GM12878 (cell line): ENCODE measurements at regions not wholly inside any gene's neighbourhood (a gene's known extent, or its start where the extent isn't known, plus 50 kb on each side); places are given as distances from the start of the nearest gene placed in this dataset.

Experiments used
- ATAC-seq: fragments of 200-7000 bp; cut with Tn5 transposase; 3 replicates; pipeline ENCODE4 v1.9.1; 2020; ENCODE audit warnings: mild to moderate bottlenecking, moderate library complexity
- BruUV-seq: library from RNA; stranded (reverse); fragments of 400-500 nt; replicated peaks from 2 replicates; lab custom pipeline; 2021; lab: Mats Ljungman, UMichigan
- CTCF ChIA-PET: fragments of 300-600 bp; sonication (Branson Sonifier 250); formaldehyde crosslinking; extraction: SDS; loops from one replicate; lab custom pipeline; 2021; ENCODE audit warnings: inconsistent platforms; lab: Yijun Ruan, JAX
- POLR2A ChIA-PET: fragments of 350-600 bp; formaldehyde crosslinking; extraction: SDS; loops from one replicate; lab custom pipeline; 2021; ENCODE audit warnings: inconsistent platforms; lab: Charles Lee
- RAD21 ChIA-PET: fragments of 300-600 bp; sonication (Branson Sonifier 250); formaldehyde crosslinking; loops from one replicate; lab custom pipeline; 2023; ENCODE audit warnings: antibody characterized with exemption; ENCODE audit not compliant: unreplicated experiment; lab: Charles Lee
- SMC1A ChIA-PET: fragments of 300-600 bp; sonication (Branson Sonifier 250); formaldehyde crosslinking; loops from one replicate; lab custom pipeline; 2023; ENCODE audit not compliant: unreplicated experiment, uncharacterized antibody; lab: Charles Lee
- DNase-seq: peaks from one replicate; pipeline ENCODE4 v3.0.0-alpha.2; 2011; ENCODE audit warnings: low read depth, low spot score
- FAIRE-seq: peaks from 3 replicates; lab custom pipeline; 2011; peaks lifted over from hg19 to GRCh38; lab: Jason Lieb, UNC
- H2AFZ ChIP-seq: 2 replicates; pipeline ENCODE4 v1.6.0; 2011; ENCODE audit warnings: low read depth, low read length, control low read depth; ENCODE audit not compliant: control insufficient read depth
- H3K27ac ChIP-seq: 2 replicates; pipeline ENCODE4 v1.5.1; 2011; ENCODE audit warnings: control low read depth; ENCODE audit not compliant: control insufficient read depth, insufficient read depth
- H3K27me3 ChIP-seq, 2 experiments: replicated peaks in 1 of 2; 2 replicates each; pipeline versions ENCODE4 v1.6.0 to v1.6.1; 2011; ENCODE audit warnings: low read length in 1 of 2; ENCODE audit not compliant: control insufficient read depth in 2 of 2, insufficient read depth in 2 of 2
- H3K36me3 ChIP-seq, 2 experiments: 2 replicates each; pipeline ENCODE4 v1.5.1; 2011; ENCODE audit warnings: low read length in 1 of 2; ENCODE audit not compliant: control insufficient read depth in 2 of 2, insufficient read depth in 2 of 2
- H3K4me1 ChIP-seq: 2 replicates; pipeline ENCODE4 v1.6.1; 2011; ENCODE audit warnings: mild to moderate bottlenecking, low read length, moderate library complexity, mixed read lengths; ENCODE audit not compliant: control insufficient read depth, insufficient read depth
- H3K4me2 ChIP-seq: 2 replicates; pipeline ENCODE4 v1.6.0; 2011; ENCODE audit warnings: control low read depth; ENCODE audit not compliant: control insufficient read depth, insufficient read depth
- H3K4me3 ChIP-seq: fragments of 200-600 bp; sonication (generic); 2 replicates; pipeline ENCODE4 v1.5.1; 2016
- H3K79me2 ChIP-seq: 2 replicates; pipeline ENCODE4 v1.6.0; 2011; ENCODE audit warnings: low read length; ENCODE audit not compliant: control insufficient read depth, insufficient read depth
- H3K9ac ChIP-seq: 2 replicates; pipeline ENCODE4 v1.8.0; 2011; ENCODE audit warnings: low read length, control low read depth, mixed read lengths; ENCODE audit not compliant: control insufficient read depth, insufficient read depth
- H3K9me3 ChIP-seq: replicated peaks from 3 replicates; pipeline ENCODE4 v1.5.1; 2011; ENCODE audit warnings: mild to moderate bottlenecking, low read length; ENCODE audit not compliant: control insufficient read depth, insufficient read depth
- H4K20me1 ChIP-seq: 2 replicates; pipeline ENCODE4 v1.6.0; 2011; ENCODE audit not compliant: control insufficient read depth, insufficient read depth
- BCL11A ChIP-seq: IDR thresholded peaks from 2 replicates; pipeline ENCODE4 v1.6.1; 2011; ENCODE audit warnings: low read depth, low read length
- CHD2 ChIP-seq: IDR thresholded peaks from 2 replicates; pipeline ENCODE4 v1.6.1; 2011; ENCODE audit warnings: low read depth, low read length, improper control_type of control experiment, borderline replicate concordance
- CUX1 ChIP-seq: IDR thresholded peaks from 2 replicates; pipeline ENCODE4 v1.6.1; 2012; ENCODE audit warnings: improper control_type of control experiment, low read depth, low read length; ENCODE audit not compliant: insufficient replicate concordance
- E2F4 ChIP-seq: IDR thresholded peaks from 2 replicates; pipeline ENCODE4 v1.6.1; 2012; ENCODE audit warnings: low read depth, low read length, improper control_type of control experiment
- RAD51 ChIP-seq: fragments of 450-650 bp; IDR thresholded peaks from 2 replicates; pipeline ENCODE4 v1.6.1; 2016; ENCODE audit warnings: moderate library complexity, mild to moderate bottlenecking, inconsistent platforms
- SMAD1 ChIP-seq: fragments of 450-650 bp; IDR thresholded peaks from 2 replicates; pipeline ENCODE4 v1.6.1; 2018; ENCODE audit warnings: mild to moderate bottlenecking, low read depth; ENCODE audit not compliant: partially characterized antibody
- TCF3 ChIP-seq: IDR thresholded peaks from 2 replicates; pipeline ENCODE4 v1.6.1; 2012; ENCODE audit warnings: low read depth, mild to moderate bottlenecking, low read length, borderline replicate concordance; ENCODE audit not compliant: insufficient read depth
- WGBS: methylation state at CpG from one replicate; pipeline ENCODE4 v1.1.6; 2016; ENCODE audit warnings: low lambda C conversion rate; ENCODE audit not compliant: insufficient replicate concordance, insufficient coverage; ENCODE audit errors: missing lambda C conversion rate; 5-methylcytosine and 5-hydroxymethylcytosine counted together
- in situ Hi-C: fragments of 300-500 bp; cut with MboI; formaldehyde crosslinking; loops from 9 replicates; pipeline ENCODE4 v1.14.3; 2018; ENCODE audit warnings: mixed read lengths
- intact Hi-C: fragments of 100-400 bp; cut with micrococcal nuclease; formaldehyde crosslinking; loops from one replicate; pipeline ENCODE4 v1.14.2; 2022; ENCODE audit not compliant: unreplicated experiment

GRCh38 chr10:133031541-133032125, 56.1 kb upstream of the ADGRA1 start (continued):
- TF ChIP-seq CUX1 = no peak
- no peak for TF ChIP-seq RAD51
- no peak for TF ChIP-seq TCF3
- TF ChIP-seq BCL11A = no peak
- TF ChIP-seq CHD2 = no peak
- TF ChIP-seq, all 136 proteins: peak for 0

DNA sequence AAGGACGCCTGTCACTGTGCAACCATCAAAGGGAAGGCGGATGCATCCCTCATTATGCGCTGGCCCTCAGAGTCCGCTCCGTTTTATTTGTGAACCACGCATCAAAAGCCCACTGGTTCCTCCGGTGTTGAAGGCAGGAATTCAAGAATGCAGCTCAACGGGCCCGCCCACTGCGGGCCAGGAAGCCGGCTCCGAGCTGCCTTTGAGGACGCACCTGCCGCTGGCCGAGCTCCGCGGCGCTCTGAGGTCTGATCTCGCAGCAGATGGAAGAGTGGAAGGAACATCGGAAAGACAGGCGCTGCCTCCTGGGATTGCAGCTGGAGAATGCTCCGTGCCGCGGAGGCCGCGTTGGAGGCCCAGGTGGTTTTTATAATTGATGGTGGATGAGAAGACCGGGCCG, 56.9 kb upstream of the ADGRA1 start:
- 76% methylated on average over 28 of the region's 28 CpGs for WGBS
- Histone ChIP-seq H4K20me1 (no peaks in the 10 kb centered on the region), H3K4me2 (no peak overlapping the region), H3K27ac (no peak overlapping the region), H2AFZ (no peak overlapping the region), H3K27me3 (no peaks in the 10 kb centered on the region), H3K4me1 (no peaks in the 10 kb centered on the region), H3K9ac (no peak overlapping the region), H3K79me2 (no peaks in the 10 kb centered on the region), H3K4me3 (no peak overlapping the region), H3K36me3 (no peaks in the 10 kb centered on the region), H3K9me3 (no peaks in the 10 kb centered on the region)
- no peak for DNase-seq
- ChIA-PET RAD21 (no interaction called here), POLR2A (no interaction called here), CTCF (no interaction called here), SMC1A (no interaction called here)
- TF ChIP-seq SMAD1 = no peak
- no peak for TF ChIP-seq E2F4
- ATAC-seq = no peak
- no TSS peak for BruUV-seq
- in situ Hi-C loops = no loop called here
- no peak for FAIRE-seq
- intact Hi-C loops = no loop called here
